Urinary bladder (tissue), 3 donors: ENCODE measurements at regions not wholly inside any gene's neighbourhood (a gene's known extent, or its start where the extent isn't known, plus 50 kb on each side); places are given as distances from the start of the nearest gene placed in this dataset.
"Not testable (repeated sequence)": the region's sequence is repeated elsewhere in the genome, so short reads cannot be mapped to it uniquely, and the experiment has no call there.

Source experiments
- DNase-seq: peaks from one replicate; pipeline ENCODE4 v3.0.0-alpha.2; 2015; ENCODE audit errors: extremely low spot score
- H3K27ac ChIP-seq: one replicate; pipeline ENCODE4 v1.5.1; 2013; ENCODE audit warnings: low read depth, mild to moderate bottlenecking, moderate library complexity
- H3K36me3 ChIP-seq: one replicate; pipeline ENCODE4 v1.6.1; 2013; ENCODE audit warnings: mild to moderate bottlenecking, moderate library complexity; ENCODE audit not compliant: insufficient read depth
- H3K4me1 ChIP-seq: one replicate; pipeline ENCODE4 v1.6.1; 2013; ENCODE audit warnings: mild to moderate bottlenecking, moderate library complexity; ENCODE audit not compliant: insufficient read depth
- H3K4me3 ChIP-seq: one replicate; pipeline ENCODE4 v1.5.1; 2013; ENCODE audit warnings: low read depth, low read length
- WGBS: extraction: QIAGEN DNeasy Blood & Tissue Kit; methylation state at CpG from one replicate; pipeline ENCODE4 v1.1.7; 2013; 5-methylcytosine and 5-hydroxymethylcytosine counted together
- donor health status: healthy with polysubstance abuse.
- donor health status: healthy.

DNA sequence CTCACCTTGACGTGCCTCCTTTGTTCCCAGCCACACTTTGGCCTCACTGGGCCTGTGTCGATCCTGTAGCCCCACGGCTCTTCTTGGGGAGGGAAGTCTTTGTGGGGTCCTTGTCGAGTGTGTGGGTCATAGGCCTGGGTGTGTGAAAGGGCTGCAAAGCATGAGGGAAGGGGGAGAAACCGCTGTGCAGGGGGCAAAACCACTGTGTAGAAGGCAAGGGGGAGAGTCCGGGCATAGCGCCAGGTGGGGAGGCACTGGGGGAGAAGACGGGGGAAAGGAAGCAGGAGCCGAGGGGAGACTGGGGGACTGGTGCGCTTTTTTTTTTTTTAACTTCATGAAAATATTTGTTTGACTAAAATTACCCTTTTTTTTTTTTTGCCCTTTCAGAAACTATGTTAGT is 65.1 kb upstream of the RASD2 start:
- no peak for DNase-seq
- H3K36me3 ChIP-seq, result no peaks in the 10 kb centered on the region
- H3K4me1 ChIP-seq, result no peaks in the 10 kb centered on the region
- H3K4me3 ChIP-seq, result no peak overlapping the region
- H3K27ac ChIP-seq, result no peak overlapping the region
- 56% methylated on average over 10 of the region's 10 CpGs for WGBS

DNA sequence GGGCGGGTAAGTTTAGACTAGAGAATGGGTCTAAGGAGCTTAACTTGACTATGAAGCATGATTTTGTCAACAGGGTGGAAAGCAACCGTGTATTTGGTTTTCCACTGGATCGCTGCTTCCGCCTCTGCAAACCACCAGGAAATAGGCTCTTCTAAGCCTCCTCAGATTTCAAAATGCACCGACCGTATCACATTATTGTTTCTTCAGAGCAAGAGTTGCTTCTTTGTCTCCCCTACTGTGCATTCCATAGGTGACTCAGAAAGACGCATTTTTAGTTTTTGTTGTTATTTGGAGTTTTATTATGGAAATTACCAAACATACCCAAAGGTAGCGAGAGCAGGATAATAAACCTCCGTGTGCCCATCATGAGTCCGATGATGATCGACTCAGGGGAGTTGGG is 64.3 kb upstream of the RASD2 start:
- Histone ChIP-seq H3K4me3 (no peak overlapping the region), H3K36me3 (no peaks in the 10 kb centered on the region), H3K27ac (no peak overlapping the region), H3K4me1 (no peaks in the 10 kb centered on the region)
- WGBS, result 90% methylated on average over 11 of the region's 11 CpGs
- DNase-seq, result no peak

DNA sequence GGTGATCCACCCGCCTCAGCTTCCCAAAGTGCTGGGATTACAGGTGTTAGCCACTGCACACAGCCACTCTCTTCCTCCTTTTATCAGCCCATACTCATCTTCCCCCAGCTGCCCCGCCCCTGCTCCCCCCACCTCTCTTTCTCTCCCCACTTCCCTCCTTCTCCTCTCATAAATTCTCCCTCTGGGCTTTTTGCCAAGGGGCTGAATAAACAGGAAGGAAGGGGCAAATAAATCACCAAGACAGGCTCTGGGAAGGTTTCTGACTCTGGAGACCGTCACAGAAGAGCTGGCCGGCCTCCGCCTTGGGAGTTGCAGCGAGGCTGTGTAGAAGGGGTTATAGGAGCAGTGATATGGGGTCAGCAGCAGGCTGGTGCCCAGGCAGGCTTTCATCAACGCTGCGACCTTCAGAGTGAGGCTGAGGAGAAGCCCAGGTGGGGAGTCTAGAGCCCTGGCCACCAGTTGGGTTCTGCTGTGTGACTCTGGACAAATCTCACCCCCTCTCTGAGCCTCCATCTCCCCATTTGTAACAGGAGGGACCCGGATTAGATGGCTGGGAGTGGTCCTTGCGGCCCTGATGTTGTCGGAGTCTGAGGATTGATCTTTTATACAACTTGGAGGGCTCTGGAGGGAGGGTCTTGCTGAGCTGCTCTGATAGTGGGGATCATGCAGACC is 62.6 kb upstream of the RASD2 start:
- Histone ChIP-seq H3K4me1 (no peaks in the 10 kb centered on the region), H3K27ac (no peak overlapping the region), H3K36me3 (no peaks in the 10 kb centered on the region), H3K4me3 (no peak overlapping the region)
- WGBS, result 12% methylated on average over 11 of the region's 11 CpGs
- DNase-seq, result peak; percentile 95

DNA sequence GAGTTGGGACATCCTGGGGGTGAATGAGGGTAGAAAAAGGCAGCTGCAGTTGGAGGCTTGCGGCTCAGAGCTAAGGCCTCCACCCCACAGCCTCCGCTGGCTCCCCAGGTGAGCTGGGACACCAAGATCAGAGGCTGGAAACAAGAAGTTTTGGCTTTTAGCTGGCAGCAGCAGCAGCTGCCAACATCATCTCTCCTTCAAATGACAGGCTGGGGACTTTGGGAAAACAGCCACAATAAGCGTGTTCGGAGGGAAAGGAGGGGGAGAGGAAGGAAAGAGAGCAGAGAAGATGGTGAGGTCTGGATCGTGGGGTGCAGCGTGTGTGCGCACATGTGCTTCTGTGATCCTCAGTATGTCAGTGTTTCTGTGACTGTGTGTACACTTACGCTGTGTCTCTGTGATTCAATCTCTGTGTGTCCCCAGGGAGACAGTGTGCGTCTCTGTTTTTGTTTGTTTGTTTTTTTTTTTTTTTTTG is 62.0 kb upstream of the RASD2 start:
- no peak overlapping the region for H3K4me3 ChIP-seq
- H3K4me1 ChIP-seq, result no peaks in the 10 kb centered on the region
- no peak overlapping the region for H3K27ac ChIP-seq
- no peaks in the 10 kb centered on the region for H3K36me3 ChIP-seq
- no peak for DNase-seq
- WGBS, result 79% methylated on average over 9 of the region's 9 CpGs

DNA sequence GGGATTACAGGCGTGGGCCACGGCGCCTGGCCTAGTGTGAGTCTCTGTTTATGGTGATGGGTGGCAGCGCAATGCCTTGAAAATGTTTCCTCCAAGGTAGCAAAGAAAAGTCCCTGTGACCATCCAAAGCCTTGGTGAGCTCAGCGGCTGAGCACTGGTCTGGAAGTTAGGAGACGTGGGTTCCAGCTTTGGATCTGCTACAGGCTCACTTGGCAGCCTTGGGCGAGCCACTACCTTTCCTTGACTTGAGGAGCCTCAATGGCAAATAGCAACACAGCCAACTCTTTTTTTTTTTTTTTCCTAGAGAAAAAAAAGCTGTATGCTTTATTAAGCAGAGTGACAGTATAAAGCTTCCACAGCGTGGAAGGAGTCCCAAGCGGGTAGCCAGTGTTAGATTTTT is 61.3 kb upstream of the RASD2 start:
- Histone ChIP-seq H3K36me3 (no peaks in the 10 kb centered on the region), H3K4me3 (no peak overlapping the region), H3K4me1 (no peaks in the 10 kb centered on the region), H3K27ac (no peak overlapping the region)
- 74% methylated on average over 9 of the region's 9 CpGs for WGBS
- DNase-seq, result no peak

DNA sequence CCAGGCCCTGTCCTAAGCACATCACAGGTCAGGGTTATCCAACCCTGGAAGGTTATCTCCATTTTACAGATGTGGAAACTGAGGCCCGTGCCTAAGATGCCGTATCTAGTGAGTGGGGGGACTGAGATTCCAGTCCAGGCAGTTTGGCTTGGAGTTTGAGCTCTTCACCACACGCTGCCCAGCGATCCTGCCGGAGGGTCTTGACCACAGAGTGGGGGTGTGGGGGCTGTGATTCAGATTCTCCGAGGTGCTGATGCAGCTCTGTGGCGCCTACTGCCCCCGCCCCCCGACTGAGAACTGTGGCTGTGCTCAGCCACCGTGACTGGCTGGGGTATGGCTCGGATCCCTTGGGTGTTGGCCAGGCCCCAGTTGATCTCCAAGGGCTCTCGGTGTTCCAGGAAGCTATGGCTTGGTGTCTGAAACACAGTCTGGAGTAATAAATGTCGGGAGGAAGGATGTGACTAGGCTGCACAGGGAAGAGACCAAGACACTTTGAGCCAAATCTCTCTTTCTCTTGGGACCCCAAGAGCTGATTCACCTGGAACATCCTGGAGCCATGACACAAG is 60.6 kb upstream of the RASD2 start:
- 38% methylated on average over 13 of the region's 13 CpGs for WGBS
- Histone ChIP-seq H3K36me3 (no peaks in the 10 kb centered on the region), H3K27ac (no peak overlapping the region), H3K4me3 (no peak overlapping the region), H3K4me1 (no peaks in the 10 kb centered on the region)
- DNase-seq, result no peak

DNA sequence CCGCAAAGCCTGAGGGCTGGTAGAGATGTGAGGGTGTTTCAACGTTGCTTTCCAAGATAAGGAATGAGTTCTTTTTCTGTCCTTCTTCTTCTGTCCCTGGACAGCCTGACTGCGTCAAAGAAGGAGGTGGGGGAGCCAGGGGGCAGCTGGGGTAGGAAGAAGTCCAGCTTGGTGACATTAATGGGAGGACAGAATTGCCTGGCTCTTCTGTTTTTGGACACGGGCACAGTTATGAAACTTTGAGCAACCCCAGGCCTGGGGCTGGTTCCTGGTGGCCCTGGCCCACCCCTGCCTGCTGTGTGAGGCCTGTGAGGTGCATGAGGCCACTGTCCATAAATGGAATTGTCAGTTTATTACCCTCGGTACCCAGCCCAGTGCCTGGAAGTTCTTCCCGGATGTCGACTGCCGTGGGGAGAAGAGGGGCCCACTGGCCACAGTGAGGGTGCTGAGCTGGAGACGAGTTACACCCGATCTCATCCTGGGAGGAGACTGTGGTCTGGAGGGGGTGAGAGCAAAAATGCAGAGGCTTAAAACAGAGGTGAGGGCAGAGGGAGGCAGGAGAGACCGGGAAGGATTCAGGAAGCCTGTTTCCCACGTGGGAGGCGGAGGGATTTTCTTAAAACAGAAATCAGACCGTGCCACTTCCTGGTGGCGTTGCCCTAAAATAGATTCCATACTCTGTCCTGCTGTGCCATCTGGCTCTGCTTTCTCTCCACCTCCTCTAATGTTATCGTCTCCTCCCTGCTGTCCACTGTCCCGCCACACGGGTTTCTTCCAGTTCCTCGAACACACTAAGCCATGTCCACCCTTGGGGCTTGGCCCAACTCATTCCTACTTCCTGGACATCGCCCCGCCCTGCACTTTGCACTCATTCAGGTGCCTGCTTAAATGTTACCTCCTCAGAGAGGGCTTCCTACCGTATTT is 59.7 kb upstream of the RASD2 start:
- 38% methylated on average over 22 of the region's 22 CpGs for WGBS
- H3K36me3 ChIP-seq, result no peaks in the 10 kb centered on the region
- no peak overlapping the region for H3K27ac ChIP-seq
- no peaks in the 10 kb centered on the region for H3K4me1 ChIP-seq
- H3K4me3 ChIP-seq, result no peak overlapping the region
- DNase-seq, result no peak

DNA sequence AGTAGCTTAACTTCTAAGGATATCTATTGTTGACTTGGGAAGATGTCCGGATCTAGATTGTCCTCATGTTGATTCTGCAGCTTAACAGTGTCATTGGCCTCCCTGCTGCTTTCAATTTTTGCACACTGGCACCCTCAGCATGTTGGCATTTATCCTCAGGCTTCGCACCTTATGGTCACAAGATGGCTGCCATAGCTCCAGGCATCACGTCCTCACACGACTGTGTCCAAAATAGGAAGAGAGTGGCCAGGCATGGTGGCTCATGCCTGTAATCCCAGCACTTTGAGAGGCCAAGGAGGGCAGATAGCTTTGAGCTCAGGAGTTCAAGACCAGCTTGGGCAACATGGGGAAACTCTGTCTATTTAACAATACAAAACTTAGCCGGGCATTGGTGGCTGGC is 58.3 kb upstream of the RASD2 start:
- H3K36me3 ChIP-seq, result no peaks in the 10 kb centered on the region
- no peak overlapping the region for H3K4me3 ChIP-seq
- WGBS, result 99% methylated on average over 5 of the region's 5 CpGs
- H3K27ac ChIP-seq, result no peak overlapping the region
- no peak for DNase-seq
- H3K4me1 ChIP-seq, result no peaks in the 10 kb centered on the region

DNA sequence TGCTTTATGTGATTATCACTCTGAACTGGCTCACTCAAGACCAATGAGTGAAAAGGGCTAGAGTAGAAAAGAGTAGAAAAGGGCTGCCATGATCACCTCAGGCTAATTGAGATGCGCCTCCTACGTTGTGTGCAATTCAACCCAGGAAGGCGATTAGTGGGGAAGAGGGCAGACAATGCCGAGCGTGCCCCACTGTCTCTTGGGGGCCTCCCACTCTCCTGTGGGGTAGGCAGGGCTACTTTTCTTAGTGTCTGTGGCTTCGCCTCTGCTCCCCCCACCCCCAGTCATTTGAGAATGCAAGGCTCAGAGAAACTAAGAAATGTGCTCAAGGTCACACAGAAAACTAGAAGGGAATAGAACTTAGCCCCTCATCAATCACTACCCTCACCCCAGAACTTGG is 57.7 kb upstream of the RASD2 start:
- H3K4me3 ChIP-seq, result no peak overlapping the region
- WGBS, result 90% methylated on average over 6 of the region's 6 CpGs
- H3K36me3 ChIP-seq, result no peaks in the 10 kb centered on the region
- DNase-seq, result no peak
- H3K4me1 ChIP-seq, result no peaks in the 10 kb centered on the region
- no peak overlapping the region for H3K27ac ChIP-seq

DNA sequence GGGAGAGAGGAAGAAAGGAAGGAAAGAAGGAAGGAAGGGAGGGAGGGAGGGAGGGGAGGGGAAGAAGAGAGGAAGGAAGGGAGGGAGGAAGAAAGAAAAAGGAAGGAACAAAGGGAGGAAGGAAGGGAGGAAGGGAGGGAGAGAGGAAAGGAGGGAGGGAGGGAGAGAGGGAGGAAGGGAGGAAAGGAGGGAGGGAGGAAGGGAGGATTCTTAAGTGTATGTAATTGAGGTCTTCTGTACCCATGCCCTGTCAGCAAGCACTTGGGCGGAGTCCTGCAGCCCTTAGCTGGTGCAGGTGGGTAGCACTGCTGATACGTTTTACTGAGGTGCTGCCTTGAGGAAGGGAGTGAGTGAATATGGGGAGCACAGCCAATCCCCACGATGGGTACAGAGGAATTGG is 56.9 kb upstream of the RASD2 start:
- Histone ChIP-seq H3K4me1 (no peaks in the 10 kb centered on the region), H3K4me3 (no peak overlapping the region), H3K36me3 (no peaks in the 10 kb centered on the region), H3K27ac (no peak overlapping the region)
- DNase-seq, result no peak
- WGBS, result 79% methylated on average over 3 of the region's 3 CpGs

DNA sequence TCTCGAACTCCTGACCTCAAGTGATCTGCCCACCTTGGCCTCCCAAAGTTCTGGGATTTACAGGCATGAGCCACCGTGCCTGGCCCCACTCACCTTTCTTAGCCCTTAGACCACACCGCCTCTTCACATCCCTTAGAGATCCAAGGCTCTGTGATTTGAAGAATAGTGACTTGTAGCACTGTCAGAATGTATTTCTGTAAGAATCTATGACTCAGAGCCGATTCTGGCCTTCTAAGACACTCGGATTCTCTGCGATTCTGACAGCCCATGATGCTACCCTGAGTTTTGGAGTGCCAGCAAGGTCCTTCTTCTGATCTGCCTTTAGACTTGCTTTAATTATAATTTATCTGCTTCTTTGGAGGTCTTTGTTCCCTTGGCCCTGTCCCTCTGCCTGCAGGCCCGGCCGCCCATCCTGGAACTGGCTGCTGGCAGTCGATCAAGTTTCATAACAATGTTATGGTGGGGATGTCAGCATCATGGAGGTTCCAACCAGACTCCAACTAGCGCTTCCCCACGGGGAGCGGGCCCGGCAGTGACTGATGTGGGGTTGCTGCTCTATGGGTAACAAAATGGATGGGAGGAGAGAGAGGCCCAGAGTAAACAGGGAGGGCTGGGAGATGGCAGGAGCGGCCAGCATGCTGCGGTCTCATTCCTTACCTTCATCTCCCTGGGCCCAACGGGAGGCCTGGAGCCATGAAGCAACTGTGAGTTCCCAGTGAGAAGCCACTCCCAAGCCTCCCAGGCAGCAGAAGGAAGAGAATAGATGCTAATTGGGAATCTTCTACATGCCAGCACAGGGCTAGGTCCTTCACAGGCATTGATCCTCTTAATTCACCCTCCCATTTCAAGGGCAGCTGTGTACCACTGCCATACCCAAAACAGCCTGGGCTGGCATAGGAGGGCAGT is 55.7 kb upstream of the RASD2 start:
- 78% methylated on average over 16 of the region's 16 CpGs for WGBS
- no peak overlapping the region for H3K27ac ChIP-seq
- DNase-seq, result no peak

DNA sequence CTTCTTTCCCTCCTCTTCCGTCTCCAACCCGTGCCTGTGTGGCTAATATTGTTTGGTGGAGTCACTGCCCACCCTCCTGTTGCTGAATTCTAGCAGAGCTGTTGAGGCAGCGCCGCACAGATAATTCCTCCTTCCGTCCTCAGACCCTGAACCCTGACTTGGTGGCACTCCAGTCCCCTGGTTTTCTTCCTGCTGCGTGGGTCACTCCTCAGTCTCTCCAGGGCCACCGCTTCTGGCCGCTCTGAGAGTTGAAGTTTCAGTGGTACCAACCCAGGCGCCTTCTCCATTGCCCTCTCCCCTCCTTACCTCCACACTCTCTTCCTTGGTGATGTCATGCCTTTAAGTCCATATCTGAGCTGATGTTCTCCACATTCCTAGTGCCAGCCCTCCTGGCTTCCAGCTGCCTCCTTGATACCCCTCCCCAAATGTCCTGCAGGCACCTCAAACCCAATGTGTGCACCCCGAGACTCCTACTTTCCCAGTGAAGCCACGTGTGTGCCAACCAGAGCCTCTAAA is 54.5 kb upstream of the RASD2 start:
- Histone ChIP-seq H3K4me3 (no peak overlapping the region), H3K4me1 (no peaks in the 10 kb centered on the region), H3K36me3 (no peaks in the 10 kb centered on the region), H3K27ac (no peak overlapping the region)
- DNase-seq, result no peak
- WGBS, result 93% methylated on average over 11 of the region's 11 CpGs

More for the DNA sequence above, 55.7 kb upstream of the RASD2 start:
- H3K4me3 ChIP-seq, result no peak overlapping the region
- no peaks in the 10 kb centered on the region for H3K4me1 ChIP-seq
- H3K36me3 ChIP-seq, result no peaks in the 10 kb centered on the region

DNA sequence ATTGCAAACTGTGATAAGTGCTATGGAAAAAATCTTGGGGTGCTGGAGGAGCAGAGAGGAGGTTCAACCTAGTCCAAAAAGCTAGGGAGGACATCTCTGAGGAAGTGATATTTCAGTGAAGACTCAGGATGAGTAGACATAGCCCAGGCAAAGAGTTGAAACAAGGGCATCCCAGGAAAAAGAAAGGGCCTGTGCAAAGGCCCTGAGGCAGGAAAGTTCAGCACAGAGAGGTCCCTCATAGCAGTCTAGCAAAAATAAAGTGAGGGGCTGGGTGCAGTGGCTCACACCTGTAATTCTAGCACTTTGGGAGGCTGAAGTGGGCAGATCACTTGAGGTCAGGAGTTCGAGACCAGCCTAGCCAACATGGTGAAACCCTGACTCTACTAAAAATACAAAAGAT is 53.0 kb upstream of the RASD2 start:
- H3K4me3 ChIP-seq, H3K4me1 ChIP-seq, H3K27ac ChIP-seq, H3K36me3 ChIP-seq, DNase-seq: not testable (repeated sequence)
- WGBS, result 100% methylated on average over 1 of the region's 1 CpG
